ENCODE measurements at regions not wholly inside any gene's neighbourhood (a gene's known extent, or its start where the extent isn't known, plus 50 kb on each side); places are given as distances from the start of the nearest gene placed in this dataset.

DNA sequence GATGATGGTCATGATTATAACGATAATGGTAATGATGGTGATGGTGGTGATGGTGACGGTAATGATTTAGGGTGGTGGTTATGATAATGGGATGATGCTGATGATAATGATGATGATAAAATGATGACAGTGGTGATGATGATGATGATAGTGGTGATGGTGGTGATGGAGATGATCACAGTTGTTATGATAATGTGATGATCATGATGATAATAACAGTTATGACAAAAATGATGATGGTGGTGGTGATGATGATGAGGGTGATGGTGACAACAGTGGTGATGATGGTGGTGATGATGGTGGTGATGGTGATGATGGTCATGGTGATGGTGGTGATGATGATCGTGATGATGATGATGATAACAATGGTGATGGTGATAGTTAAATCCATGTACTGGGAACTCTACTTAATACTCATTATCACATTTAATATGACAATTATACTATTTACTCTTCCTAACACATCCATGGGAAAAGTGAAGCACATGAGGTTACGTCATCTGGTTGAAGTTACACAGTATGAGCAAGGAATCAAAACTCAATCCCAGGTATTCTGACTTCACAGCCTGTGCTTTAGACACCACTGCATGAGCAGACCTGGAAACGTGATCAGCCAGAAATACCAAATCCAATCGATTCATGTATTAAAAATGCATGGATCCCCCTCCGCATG is 322.2 kb downstream of the BRD1 start:
- WGBS, 3 donors: 83 to 95% (median 95%) methylated on average over 7 of the region's 7 CpGs
- H3K27ac ChIP-seq (ENCODE audit: low read depth, low read length): no peak overlapping the region

DNA sequence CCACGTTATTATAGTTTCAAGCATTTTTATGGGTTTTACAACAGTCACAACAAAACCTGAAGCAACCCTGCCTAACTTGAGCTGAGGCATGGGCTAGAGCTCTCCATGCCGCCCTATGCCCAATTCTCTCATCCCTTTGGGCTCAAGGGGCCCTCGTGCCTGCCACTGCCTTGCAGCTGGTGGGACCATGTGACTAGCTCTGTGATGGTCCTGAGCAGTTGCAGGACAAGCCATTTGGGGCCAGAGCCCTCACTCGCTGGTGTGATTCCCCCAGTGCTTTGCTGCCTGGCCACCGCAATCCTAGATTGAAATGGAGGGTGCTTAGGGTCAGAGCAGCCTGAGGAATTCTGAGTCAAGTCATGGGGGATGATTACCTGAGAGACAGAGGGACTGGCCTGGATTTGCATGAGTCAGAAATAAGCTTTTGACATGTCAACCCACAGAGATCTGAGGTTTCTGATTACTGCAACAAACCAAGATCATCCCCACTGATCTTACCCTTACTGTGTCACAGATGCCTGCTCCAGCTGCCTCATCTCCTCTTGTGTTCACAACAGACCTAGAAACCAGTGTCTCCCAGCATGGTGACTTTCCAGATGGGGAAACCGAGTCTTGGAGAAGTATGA is 323.7 kb downstream of the BRD1 start:
- H3K27ac ChIP-seq (ENCODE audit: low read depth, low read length): no peak overlapping the region
- 76 to 88% (median 80%) methylated on average over 6 of the region's 6 CpGs for WGBS, 3 donors

DNA sequence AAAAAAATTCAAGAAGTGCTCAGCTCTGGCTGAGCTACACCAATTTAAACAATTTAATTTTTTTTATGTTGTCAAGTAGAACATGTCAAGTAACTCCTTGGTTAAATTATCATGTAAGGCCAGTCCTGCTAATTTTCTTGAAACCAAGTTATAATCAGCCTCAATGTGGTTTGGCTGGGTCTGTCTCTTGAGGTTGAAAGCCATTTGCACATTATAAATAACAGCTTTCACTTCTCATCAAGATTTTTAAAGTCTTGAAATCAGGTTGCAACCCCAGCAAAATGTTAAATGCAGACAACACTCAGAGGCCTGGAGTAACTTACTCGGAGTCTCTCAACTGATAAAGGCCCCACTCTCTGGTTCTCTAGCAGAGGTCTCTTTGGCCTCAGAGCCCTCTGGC is 324.4 kb downstream of the BRD1 start:
- no peak overlapping the region for H3K27ac ChIP-seq (ENCODE audit: low read depth, low read length)
- WGBS, 3 donors: 67 to 88% (median 86%) methylated on average over 1 of the region's 1 CpG

DNA sequence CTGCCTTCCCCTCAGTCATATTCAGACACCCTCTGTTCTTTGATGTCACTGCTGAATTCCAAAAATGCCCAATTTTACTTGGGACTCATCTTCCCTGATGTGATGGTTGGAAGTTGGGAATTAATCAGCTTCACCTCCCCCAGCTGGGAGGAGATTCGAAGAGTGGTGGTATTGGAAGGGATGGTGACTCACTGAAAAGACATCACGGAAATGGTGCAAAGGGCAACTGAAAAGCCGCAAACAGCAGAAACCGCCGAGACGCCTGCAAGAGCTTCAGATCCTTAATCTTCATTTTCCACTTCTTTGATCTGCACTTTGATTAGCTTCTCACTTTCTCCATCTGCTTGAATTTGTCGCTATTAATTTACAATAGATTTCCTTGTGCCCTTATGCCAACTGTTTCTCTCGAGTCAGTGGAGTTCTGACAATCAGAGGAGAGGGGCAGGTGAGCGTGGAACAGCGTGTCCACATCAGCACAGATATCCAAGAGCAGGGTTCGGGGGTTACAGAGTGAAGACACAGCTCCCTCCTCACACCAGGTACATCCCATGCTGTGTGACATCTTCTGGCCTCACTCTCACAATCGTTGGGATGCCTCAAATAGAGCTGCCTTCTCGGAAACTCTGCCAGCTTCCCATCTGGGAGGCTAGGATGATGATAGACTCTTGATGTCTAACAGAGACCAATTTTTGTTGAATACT is 325.4 kb downstream of the BRD1 start:
- WGBS, 3 donors: 76 to 87% (median 79%) methylated on average over 13 of the region's 13 CpGs
- H3K27ac ChIP-seq (ENCODE audit: low read depth, low read length): no peak overlapping the region

DNA sequence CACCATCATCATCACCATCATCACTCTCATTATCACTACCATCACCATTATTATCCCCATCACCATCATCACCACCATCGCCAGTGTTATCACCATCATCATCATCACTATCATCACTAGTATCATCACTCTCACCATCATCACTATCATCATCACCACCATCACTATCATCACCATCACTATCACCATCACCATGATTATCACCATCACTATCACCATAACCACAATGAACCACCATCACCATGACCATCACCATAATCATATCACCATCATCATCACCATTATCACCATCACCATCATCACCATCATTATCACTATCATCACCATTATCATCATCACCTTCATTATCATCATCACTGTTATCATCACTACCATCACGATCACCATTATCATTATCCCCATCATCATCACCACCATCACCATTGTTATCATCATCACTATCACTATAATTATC is 326.7 kb downstream of the BRD1 start:
- 91 to 97% (median 95%) methylated on average over 2 of the region's 2 CpGs for WGBS, 3 donors
- no peak overlapping the region for H3K27ac ChIP-seq (ENCODE audit: low read depth, low read length)

DNA sequence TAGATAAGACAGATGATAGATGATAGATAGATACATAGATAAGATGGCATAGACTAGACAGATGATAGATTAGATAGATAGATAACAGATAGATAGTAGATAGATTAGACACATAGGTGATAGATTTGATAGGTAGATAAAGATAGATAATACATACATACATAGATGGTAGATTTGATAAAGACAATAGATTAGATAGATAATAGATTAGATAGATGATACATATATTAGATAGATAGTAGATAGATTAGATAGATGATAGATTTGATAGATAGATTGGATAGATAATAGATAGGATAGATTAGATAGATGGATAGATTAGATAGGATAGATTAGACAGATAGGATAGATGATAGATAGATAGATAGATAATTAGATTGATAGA is 327.6 kb downstream of the BRD1 start:
- no peak overlapping the region for H3K27ac ChIP-seq (ENCODE audit: low read depth, low read length)

DNA sequence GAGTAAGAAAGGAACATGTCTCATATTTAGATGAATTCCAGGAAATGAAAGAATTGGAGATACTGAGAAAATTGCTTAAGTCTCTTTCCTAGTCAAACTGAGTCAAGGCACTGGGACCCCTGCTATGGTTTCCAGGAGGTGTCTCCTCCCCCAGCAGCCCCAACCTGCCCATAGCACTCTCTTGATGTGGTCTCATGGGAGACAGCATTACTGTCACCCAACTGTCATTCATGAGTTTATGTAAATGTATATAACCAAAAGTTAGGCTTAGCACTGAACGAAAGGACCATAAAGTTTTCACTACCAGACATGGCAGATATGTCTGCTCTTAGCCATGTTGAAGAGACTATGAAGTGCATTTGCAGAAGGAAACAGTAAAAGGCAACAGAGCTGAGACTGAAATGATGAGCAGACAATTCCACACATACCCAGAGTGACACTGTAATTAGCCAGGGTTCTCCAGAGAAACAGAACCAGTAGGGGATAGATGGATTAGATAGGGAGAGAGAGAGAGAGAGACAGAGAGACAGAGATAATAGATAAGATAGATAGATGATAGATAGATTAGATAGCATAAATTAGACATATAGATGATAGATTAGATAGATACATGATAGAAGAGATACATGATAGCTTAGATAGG is 328.1 kb downstream of the BRD1 start:
- H3K27ac ChIP-seq (ENCODE audit: low read depth, low read length): no peak overlapping the region
- WGBS, 3 donors: 69 to 85% (median 75%) methylated on average over 1 of the region's 1 CpG

DNA sequence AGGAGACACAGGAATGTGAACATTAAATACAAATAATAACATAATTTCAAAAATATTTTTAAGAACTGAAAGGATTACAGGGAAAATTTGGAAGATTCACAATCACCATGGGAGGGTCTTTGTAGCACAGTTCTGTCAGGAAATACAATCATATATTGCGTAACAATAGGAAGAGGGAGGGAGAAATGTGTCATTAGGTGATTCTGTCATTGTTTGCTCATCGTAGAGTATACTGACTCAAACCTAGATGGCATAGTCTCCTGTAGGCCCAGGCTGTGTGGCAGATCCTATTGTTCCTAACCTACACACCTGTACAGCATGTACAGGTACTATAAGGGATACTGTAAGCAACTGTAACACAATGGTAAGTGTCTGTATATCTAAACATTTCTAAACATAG is 330.4 kb downstream of the BRD1 start:
- 65 to 70% (median 70%) methylated on average over 2 of the region's 2 CpGs for WGBS, 3 donors
- no peak overlapping the region for H3K27ac ChIP-seq (ENCODE audit: low read depth, low read length)

DNA sequence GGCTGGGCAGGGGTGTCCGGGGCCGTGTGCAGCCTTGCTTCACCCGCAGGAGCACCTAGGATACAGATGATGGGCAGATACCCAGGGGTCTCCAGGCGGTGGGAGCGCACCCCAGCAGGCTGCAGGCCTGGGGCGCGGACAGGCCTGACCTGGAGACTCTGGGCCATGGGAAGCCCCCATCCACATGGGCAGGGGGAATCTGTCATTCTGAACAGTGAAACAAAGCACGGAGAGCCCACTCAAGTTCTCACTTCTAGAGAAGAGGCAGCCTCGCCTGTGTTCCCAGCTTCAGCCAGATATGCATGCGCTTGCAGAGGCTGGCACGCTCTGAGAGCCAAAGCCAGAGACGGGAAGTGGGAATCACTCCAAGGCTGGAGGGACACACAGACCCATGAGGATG is 333.1 kb downstream of the BRD1 start:
- WGBS, 3 donors: 92 to 96% (median 94%) methylated on average over 9 to 12 of the region's 12 CpGs

DNA sequence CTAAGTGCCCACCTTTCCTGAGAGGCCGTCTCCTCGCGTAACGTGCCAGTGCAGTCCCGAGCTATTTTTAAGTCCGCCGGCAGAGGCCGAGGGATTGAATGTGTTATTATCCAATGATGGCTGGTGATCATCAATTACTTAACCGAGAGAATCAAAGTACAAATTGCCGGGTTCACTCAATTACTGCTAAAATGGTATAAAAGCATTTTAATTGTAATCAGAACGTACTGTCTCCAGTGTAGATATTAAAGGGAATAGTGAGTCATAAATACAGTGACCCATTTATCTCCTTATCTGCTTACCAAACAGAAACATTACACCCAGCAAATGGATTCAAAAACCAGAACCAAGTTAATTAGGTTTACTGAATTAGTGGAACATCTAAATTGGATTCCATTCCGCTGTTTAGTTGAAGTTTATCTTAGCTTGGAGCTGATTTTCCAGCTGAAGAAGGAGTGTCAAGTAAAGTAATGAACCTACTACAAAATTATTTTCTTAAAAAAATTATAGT is 334.9 kb downstream of the BRD1 start:
- 69 to 88% (median 85%) methylated on average over 12 of the region's 12 CpGs for WGBS, 3 donors
- no peak overlapping the region for H3K27ac ChIP-seq (ENCODE audit: low read depth, low read length)

More for the DNA sequence above, 333.1 kb downstream of the BRD1 start:
- H3K27ac ChIP-seq (ENCODE audit: low read depth, low read length): no peak overlapping the region

DNA sequence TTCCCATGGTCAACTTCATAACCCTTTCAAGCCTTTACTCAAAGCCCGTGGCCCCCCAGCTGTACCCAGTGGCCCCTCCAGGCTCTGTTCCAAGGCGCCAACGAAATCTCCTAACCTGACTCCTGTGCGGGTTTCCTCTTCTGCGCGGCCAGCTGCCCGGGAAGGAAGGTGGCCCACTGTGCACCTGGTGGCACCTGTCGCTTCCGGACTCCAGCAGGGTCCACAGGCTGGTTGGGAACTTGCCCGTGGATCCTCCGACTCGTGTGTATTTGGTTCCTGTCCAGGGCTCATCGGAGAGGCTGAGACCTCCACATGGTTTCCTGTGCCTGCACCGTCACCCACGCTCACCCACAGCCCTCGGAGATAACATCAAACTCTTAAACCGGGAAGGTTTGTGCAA is 335.4 kb downstream of the BRD1 start:
- 74 to 89% (median 86%) methylated on average over 17 of the region's 17 CpGs for WGBS, 3 donors
- no peak overlapping the region for H3K27ac ChIP-seq (ENCODE audit: low read depth, low read length)

DNA sequence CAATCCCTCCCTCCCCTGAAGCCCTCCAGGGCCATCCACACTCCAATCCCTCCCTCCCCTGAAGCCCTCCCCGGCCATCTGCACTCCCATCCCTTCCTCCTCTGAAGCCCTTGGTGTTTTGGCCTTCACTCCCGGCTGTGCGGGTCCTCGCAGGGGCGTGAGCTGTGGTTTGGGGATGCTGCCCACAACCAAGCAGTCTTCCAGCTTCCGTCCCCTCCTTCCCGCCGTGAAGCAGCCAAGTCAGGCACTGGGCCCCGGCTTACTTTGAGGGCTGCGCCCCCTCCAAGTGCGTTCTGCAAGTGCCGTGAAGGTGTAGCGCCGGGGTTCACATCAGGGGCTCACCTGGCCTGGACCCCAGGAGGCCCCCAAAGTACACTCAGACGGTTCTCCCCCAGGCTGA is 335.9 kb downstream of the BRD1 start:
- WGBS, 3 donors: 78 to 90% (median 90%) methylated on average over 15 of the region's 15 CpGs
- H3K27ac ChIP-seq (ENCODE audit: low read depth, low read length): no peak overlapping the region

DNA sequence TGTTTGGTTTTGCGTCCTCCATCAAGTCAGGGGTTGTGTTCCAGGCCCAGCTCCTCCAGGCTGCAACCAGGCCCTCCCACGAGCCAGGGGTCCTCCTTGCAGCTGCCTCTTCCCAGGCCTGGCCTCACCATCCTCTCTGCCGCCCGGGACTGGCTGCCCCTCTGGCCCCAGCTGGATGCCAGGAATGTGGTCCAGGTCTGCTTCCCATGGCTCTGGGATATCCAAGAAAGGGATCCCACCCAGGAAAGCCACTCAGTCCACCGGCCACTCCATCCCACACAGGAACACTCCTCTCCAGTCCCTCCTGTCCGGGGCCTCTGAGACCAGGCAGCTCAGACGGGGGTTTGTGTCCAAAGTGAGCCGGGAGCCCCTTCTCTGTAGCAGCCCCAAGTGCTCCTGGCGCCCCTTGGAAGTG is 336.4 kb downstream of the BRD1 start:
- H3K27ac ChIP-seq (ENCODE audit: low read depth, low read length): no peak overlapping the region
- 79 to 86% (median 85%) methylated on average over 9 of the region's 9 CpGs for WGBS, 3 donors

DNA sequence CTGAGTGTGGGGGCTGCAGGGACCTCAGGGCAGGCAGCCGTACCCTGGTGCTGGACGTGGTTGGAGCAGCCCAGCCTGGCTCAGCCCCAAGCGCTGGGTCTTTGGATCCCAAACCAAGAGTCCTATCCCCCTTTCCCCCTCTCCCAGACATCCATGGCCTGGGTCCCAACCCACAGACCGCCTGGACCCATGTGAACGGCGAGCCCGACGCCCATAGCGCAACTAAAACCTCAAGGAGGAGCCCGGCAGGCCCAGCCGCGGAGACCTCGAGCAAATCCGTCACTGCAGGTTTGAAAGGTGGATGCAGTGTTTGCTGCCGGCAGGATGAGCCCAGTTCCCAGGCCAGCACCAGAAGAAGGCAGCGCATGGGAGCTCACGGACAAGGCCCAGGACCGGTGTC is 337.0 kb downstream of the BRD1 start:
- H3K27ac ChIP-seq (ENCODE audit: low read depth, low read length): no peak overlapping the region
- 88 to 93% (median 90%) methylated on average over 17 to 18 of the region's 18 CpGs for WGBS, 3 donors

DNA sequence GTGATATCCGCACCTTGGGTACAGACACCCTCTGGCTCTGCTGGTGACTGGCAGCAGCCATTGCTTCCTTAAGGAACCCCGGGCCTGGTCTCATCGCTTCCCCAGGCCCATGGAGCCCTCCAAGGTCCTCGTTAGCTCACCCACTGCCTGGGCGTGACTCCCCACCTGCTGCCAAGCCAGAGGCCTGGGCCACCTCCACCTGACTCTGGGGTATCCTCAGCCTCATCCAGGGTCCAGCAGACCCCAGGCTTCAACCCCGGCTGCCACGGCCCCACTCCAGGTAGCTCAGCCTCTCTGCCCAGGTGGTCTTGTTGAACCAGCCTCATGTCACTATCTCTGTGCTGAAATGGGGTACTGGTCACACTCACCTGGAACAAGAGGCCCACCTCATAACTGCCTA is 337.9 kb downstream of the BRD1 start:
- WGBS, 3 donors: 91 to 97% (median 95%) methylated on average over 7 of the region's 7 CpGs
- H3K27ac ChIP-seq (ENCODE audit: low read depth, low read length): no peak overlapping the region

DNA sequence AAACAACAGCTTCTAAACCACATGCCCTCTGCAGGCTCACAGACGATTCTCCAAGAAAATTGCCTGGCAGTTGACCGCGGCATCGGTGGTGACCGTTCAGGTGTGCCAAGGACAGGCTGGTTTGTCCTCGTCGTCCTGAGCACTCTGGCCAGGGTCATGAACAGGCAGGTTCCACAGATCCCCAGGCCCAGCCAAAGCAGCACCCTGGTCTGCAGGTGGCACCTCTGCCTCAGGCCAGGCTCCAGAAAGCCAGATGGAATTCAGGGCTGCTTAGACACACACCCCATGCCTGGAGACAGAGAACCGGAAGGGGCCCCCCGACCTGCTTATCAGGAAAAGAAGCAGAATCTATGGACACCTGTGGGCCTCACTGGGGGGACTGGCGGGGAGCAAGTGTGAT is 338.7 kb downstream of the BRD1 start:
- no peak overlapping the region for H3K27ac ChIP-seq (ENCODE audit: low read depth, low read length)
- WGBS, 3 donors: 72 to 90% (median 81%) methylated on average over 10 of the region's 10 CpGs

DNA sequence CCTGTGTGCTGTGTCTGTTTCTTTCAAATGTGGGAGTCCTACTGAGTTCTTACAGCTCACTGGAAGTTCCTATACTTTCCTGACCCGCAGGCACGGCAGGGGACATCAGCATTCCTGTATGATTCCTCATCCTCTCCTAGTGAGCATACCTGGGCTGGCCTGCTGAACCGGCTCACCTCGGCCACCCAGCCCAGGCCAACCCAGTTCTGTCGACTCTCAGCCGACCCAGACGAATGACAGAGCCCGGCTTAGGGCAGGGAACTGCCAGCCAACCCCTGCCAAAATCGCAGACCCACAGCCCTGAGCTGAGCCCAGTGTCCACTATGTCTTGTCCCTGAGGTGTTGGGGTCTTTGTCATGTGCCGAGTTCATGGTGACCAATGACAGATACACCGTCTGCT is 339.7 kb downstream of the BRD1 start:
- no peak overlapping the region for H3K27ac ChIP-seq (ENCODE audit: low read depth, low read length)
- WGBS, 3 donors: 31 to 66% (median 38%) methylated on average over 11 of the region's 11 CpGs

DNA sequence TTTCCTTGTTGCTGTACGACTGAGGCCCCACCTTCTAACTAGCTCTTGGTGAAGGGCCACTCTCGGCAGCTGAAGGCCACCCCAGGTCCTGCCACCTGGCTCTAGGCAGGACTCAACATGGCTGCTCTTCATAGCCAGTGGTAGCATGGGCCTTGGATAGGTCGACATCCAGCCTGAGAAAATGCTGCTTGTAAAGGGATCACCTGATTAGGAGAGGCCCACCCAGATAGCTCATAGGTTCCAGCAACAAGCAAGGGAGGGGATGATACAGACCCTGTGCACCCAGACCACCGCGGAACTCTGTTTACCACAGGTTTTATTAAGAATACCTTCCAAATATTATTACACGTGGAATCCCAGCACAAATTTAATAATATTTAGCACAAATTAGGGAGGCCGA is 341.4 kb downstream of the BRD1 start:
- WGBS, 3 donors: 83 to 92% (median 91%) methylated on average over 7 of the region's 7 CpGs
- H3K27ac ChIP-seq (ENCODE audit: low read depth, low read length): no peak overlapping the region

DNA sequence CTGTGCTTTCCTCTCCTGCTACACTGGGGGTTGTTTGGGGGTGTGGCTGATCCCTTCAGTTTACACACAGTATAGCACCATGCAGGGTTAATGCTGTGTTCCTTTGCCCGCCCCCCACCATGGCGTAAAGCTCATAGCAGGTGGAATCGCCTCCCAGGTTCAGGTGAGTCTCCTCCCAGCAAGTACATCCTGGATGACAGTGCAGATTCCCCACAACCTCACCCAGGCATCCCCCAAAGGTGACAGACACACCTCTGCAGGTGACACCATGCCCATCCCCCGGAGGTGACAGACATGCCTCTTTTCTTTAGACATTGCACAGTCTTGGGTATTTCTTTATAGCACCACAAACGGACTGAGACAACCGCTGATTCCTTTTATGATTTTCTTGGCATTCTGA is 343.7 kb downstream of the BRD1 start:
- WGBS, 3 donors: 61 to 90% (median 89%) methylated on average over 6 of the region's 6 CpGs
- no peak overlapping the region for H3K27ac ChIP-seq (ENCODE audit: low read depth, low read length)
